GOT3 (cell line): ENCODE measurements at regions not wholly inside any gene's neighbourhood (a gene's known extent, or its start where the extent isn't known, plus 50 kb on each side); places are given as distances from the start of the nearest gene placed in this dataset.

ENCODE experiments used
- DNase-seq: peaks from one replicate; lab custom pipeline; 2025; ENCODE audit warnings: mixed read lengths; lab: John Stamatoyannopoulos, UW

GRCh38 chr19:31943191-31943661, 402.2 kb upstream of the ZNF507 start:
- no peak for DNase-seq

GRCh38 chr19:31943778-31944177, 401.6 kb upstream of the ZNF507 start:
- DNase-seq = no peak

DNA sequence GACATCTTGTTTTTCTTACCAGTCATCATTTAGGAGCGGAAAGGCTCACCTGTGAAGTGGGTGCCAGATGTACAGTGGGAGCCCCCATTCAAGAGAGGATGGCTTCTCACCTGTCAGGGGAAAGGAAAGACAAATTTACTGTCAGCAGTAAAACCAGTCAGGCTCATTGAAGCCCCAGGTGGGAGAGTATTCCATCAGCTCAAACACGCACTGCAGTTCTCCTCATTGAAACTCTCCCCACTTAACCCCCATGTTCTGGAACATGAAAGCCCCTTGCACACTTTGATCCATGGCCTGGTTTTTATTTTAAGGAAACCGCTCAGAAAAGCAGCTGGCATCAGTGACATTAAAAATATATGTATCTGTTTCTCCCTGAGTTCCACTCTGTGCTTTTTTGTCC, 401.1 kb upstream of the ZNF507 start:
- no peak for DNase-seq

DNA sequence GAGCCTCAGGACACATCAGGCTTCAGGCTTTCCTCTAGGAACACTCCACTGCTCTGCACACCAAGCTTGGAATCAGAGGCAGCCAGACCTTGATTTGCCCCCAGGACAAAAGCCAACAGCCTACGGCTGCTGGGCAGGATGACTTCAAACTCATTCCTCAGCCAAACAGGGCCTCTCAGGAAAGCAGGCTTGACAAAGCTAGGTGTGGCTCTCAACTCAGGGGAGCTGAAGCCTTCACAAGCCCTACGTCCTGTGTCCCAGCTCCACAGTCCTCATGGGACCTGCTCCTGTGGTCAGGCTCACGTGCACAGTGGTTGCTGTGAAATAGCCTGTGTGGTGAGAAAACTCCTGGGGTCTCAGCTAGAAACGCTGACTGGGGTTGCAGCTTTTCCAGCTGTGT, 398.9 kb upstream of the ZNF507 start:
- no peak for DNase-seq

DNA sequence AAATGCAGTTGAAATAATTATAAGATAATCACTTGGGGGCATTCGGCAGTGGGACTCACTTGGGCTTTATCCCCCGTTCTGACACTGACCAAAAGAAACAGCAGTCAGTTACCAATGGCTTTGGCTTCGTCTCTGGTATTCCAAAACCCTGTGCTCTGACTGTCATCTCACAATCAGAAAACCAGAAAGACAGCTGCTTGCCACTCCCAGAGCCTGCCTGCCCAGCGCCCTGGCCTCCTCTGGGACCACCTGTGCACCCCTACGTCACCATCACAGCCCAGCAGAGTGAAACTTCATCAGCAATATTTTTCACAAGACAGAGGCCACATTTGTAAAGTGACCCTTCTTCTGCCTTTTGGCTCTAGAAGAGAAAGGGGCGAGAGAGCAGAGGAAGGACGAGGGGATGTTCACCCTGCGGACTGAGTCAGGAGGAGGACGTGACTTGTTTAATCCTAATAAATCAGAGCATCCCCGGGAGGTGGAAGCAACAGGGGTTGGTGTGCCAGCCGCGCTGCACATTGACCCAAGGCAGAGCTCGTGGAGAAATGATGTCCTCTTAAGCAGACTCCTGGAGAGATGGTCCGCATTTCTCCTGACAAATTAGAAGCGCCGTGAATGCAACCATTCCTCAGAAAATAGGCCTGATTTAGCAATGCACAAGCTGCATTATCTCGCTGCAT, 397.8 kb upstream of the ZNF507 start:
- DNase-seq = no peak

DNA sequence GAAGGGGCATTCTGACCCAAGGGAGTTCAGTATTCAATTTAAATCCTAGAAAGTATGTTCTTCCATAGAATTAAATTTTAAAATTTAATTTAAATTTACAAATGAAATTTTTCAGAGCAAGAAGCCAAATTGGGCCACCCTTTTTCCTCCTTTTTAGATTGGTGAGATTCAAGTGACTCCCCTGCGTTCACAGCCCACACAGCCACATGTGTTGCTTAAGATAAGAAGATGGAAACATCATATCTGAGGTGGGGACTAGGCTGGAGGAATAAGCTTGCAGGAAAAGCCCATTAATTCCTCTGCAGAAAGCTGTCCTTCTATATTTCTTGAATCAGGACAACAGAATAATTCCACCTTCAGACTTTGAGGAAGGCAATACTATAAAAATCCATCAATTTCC, 392.7 kb upstream of the ZNF507 start:
- no peak for DNase-seq

- DNase-seq = no peak
Measured at GRCh38 chr19:31955061-31955460, 390.3 kb upstream of the ZNF507 start.

GRCh38 chr19:31955884-31956283, 389.5 kb upstream of the ZNF507 start:
- DNase-seq = no peak

DNA sequence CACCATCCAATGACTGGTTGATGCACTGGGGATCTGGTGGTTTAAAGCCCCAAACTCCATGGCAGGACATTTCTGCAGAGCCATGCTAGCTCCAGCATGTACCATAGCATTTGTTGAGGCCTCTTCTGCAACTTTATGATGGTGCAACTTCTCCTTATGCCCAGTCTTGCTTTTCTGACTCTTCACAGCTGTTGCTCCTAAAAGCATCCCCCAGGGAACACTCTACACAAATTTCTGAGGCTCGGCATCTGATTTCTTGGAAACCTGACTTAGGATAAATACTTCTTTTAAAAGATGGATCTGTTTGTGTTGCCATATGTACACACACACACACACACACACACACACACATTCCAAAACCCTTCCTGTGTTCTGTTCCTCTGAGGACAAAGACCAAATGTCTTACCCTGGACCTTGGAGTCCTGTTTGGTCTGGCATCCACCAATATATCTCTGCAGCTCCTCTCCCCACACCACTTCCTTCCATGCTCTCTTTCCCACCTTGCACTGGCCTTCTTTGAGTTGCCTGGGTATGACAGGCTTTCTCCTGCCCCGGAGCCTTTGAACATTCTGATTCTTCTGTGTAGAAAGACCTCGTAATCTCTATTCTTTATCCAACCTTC, 388.5 kb upstream of the ZNF507 start:
- DNase-seq = no peak

DNA sequence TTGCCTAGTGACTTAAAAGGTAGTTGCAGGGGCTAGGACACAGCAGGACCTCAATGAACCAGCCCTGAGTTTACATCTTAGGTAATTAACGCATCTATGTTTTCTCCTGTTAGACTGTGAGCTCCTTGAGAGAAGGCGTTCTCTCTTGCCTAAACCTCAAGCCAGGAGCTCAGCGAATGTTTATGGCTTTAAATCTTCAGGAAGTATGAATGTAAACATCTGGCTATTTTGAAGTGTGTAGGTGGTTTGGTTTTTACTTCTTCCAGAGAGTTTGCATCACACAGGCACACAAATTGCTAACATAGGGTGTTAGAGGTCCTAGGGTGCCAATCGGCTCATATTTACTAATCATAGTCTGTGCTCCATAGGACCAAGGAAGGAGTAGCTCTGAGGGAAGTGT, 387.7 kb upstream of the ZNF507 start:
- DNase-seq = no peak

DNA sequence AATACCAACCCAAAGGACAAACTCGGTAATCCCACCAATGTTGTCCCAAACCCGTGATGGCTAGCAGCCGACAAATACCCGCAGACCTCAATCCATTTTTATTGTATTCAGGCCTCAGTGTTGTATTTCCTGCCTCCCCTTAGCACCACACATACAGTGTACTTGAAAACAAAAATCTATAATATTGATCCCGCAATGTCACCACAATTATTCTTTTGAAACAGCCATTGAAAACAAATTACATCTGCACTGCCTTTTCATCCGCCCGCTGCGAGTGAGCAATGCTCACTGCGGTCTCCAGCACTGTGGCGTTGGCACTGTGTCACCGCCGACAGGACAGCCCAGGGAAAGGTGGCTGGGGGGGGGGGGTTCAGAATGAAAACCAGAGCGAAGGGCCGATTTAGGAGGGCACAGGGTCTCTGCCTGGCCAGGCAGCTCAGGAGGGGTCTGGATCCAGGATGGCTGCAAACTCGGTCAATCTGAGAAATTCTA, 385.8 kb upstream of the ZNF507 start:
- no peak for DNase-seq

- no peak for DNase-seq
Measured at GRCh38 chr19:31960474-31960873, 384.9 kb upstream of the ZNF507 start.

DNA sequence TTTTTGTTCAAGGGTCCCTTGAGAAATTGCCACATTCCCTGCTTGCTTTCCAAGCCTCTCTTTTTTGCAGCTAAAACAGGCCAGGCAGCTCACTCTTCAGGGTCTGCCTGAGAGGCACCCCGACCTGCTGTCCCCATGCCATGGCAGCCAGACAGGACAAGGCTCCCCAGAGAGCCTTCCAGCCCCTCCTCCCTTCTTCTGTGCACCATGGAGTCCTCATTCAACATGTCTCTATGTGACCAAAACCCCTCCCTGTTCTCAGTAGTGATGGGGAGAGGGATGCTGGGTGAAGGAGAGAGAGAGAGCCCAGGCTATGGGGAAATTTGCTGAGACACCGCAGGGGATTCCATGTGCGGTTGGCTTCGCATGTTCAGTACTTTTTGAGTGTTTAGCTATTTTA, 384.2 kb upstream of the ZNF507 start:
- DNase-seq = no peak

DNA sequence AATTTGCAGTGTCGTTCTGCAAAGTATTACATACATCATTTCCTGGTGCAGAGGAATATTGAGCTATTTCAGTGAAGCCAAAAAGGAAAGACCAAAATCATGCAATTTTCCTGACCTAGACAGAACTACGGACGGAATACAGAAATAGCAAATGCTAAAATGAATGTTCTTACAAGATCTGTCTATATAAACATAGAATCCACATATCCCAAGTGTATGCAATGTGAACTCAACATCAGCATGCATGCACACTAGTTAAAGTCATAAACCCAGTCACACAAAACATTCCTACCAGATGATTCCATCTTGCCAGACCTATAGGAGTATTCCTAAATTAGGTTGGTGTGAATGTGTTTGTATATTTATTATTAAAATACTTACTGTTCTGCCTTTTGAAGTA, 383.7 kb upstream of the ZNF507 start:
- DNase-seq = no peak

- no peak for DNase-seq
Measured at GRCh38 chr19:31962561-31962996, 382.8 kb upstream of the ZNF507 start.

- no peak for DNase-seq
Measured at GRCh38 chr19:31963746-31964145, 381.7 kb upstream of the ZNF507 start.

GRCh38 chr19:31969016-31969415, 376.4 kb upstream of the ZNF507 start:
- no peak for DNase-seq

DNA sequence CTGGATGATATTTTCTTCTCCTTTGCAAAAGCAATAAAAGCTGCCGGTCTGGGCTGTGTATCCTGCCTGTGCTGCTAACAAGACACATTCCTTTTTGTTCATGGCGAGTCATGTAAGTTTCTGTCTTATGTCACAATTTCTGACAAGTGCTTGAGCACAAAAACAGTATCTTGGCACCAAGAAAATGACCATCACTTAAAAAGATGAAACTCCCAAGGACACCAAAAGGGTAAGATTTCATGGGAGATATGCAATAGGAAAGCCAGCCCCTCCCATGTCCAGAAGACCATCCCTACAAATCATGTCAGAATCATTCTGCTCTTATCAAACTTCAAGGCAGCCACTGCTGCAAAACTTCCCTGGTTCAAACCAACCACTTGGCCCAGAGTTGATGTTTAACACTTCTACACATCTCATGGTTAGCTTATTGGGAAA, 375.4 kb upstream of the ZNF507 start:
- no peak for DNase-seq

- no peak for DNase-seq
Measured at GRCh38 chr19:31974290-31974689, 371.1 kb upstream of the ZNF507 start.

GRCh38 chr19:31974941-31975340, 370.5 kb upstream of the ZNF507 start:
- no peak for DNase-seq

DNA sequence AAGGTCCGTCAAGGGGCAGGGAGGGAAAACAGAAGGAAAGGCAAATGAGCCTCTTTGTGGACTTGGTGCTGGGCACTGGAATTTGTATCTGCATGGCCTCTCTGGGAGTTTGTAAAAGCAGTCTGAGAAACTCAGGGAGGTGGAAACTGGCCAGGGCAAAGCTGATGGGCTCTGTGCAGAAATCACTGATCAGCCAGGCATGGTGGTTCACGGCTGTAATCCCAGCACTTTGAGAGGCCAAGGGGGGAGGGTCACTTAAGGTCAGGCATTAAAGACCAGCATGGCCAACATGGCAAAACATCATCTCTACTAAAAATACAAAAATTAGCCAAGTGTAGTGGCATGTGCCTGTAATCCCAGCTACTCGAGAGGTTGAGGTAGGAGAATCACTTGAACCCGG, 369.9 kb upstream of the ZNF507 start:
- DNase-seq = no peak

DNA sequence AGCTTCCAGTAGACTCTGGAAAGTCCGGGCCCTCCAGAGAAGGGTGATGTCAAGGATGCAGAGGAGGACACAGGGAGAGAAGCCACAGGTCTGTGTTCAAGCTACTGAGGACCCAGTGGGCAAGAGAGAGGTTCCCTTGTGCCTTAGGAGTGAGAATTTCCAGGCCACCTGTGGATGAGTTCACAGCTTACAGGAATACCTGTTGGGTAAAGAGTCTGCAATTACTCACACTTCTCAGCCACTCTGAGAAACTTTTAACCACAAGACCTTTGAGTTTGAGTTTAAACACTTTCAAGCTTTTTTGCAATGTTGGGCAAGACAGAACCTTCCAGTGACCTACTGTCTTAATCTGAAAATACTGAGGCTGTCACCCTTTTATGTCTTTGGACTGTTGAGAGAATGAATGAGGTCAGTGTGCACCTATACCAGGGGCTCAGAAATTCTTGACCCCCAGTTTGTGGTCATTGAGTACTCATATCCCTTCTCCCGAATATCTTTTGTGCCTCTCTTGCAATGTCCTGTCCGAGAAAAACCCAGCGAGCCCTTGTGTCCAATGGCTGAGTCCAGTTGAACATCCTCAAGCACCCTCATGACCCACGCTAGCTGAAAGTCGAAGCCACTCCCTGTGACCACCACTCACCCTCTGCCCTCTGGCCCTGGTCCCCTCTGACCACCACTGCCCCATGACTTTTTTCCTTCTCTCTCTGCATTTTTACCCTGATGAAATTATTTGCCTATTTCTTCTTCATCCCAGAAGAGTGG, 368.5 kb upstream of the ZNF507 start:
- no peak for DNase-seq

DNA sequence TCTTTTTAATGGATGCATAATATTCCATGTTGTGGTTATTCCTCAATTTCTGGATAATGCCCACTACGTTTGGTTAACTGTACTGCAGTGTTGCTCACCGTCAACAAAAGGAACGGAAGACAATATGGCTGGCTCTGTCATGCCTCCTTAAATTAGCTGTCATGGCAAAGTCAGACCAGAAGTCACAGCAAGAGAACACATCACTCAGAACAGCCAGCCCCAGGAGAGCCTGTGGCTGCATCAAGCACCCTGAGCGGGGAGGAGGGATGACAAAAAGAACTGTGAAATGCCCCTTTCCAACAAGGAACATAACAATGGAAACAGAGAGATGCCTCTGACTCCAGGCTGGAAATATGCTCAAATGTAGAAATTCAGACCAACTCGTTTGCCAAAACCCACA, 366.0 kb upstream of the ZNF507 start:
- DNase-seq = no peak
